SK-N-SH treated with all-trans-retinoic acid at 6 μM for 48 hours (cell line): ENCODE measurements at regions not wholly inside any gene's neighbourhood (a gene's known extent, or its start where the extent isn't known, plus 50 kb on each side); places are given as distances from the start of the nearest gene placed in this dataset.

Source experiments
- ARNTL ChIP-seq: fragments of 450-650 bp; formaldehyde crosslinking; IDR thresholded peaks from 2 replicates; pipeline ENCODE4 v1.5.0; 2020; ENCODE audit warnings: low read depth, mild to moderate bottlenecking, moderate library complexity, borderline replicate concordance
- GLIS3 ChIP-seq: fragments of 250-450 bp; sonication (Bioruptor Pico); IDR thresholded peaks from 2 replicates; pipeline ENCODE4 v1.5.0; 2020; ENCODE audit warnings: mild to moderate bottlenecking, moderate library complexity
- PATZ1 ChIP-seq: fragments of 250-450 bp; sonication (Bioruptor Pico); IDR thresholded peaks from 2 replicates; pipeline ENCODE4 v1.8.0; 2020; ENCODE audit warnings: mild to moderate bottlenecking, moderate library complexity, borderline replicate concordance
- TSHZ2 ChIP-seq: fragments of 250-450 bp; sonication (Bioruptor Pico); IDR thresholded peaks from 2 replicates; pipeline ENCODE4 v1.5.0; 2020; ENCODE audit warnings: mild to moderate bottlenecking, moderate library complexity
- ZFP3 ChIP-seq: fragments of 250-450 bp; sonication (Bioruptor Pico); IDR thresholded peaks from 2 replicates; pipeline ENCODE4 v1.5.0; 2020; ENCODE audit warnings: mild to moderate bottlenecking, moderate library complexity
- ZFP30 ChIP-seq: fragments of 450-650 bp; formaldehyde crosslinking; IDR thresholded peaks from 2 replicates; pipeline ENCODE4 v1.5.0; 2022; ENCODE audit warnings: mild to moderate bottlenecking, moderate library complexity
- ZNF565 ChIP-seq: fragments of 450-650 bp; formaldehyde crosslinking; conservative IDR thresholded peaks from 2 replicates; pipeline ENCODE4 v1.5.0; 2020; ENCODE audit warnings: low read depth, mild to moderate bottlenecking, moderate library complexity
- ZNF70 ChIP-seq: fragments of 450-650 bp; formaldehyde crosslinking; IDR thresholded peaks from 2 replicates; pipeline ENCODE4 v1.5.0; 2020; ENCODE audit warnings: mild to moderate bottlenecking, moderate library complexity
- ZNF8 ChIP-seq: fragments of 450-650 bp; formaldehyde crosslinking; IDR thresholded peaks from 2 replicates; pipeline ENCODE4 v1.5.0; 2020; ENCODE audit warnings: mild to moderate bottlenecking, moderate library complexity

GRCh38 chr1:108327534-108328466, 83.9 kb upstream of the NBPF4 start:
- TF ChIP-seq ZFP30 (CRISPR knock-in tag) (no peak), PATZ1 (CRISPR knock-in tag) (no peak), ZNF8 (CRISPR knock-in tag) (no peak), TSHZ2 (CRISPR knock-in tag) (no peak), GLIS3 (CRISPR knock-in tag) (no peak), ZNF565 (CRISPR knock-in tag) (no peak), ZFP3 (no peak), ARNTL (CRISPR knock-in tag) (no peak), ZNF70 (CRISPR knock-in tag) (no peak)
